GM21360 (cell line): ENCODE measurements at regions not wholly inside any gene's neighbourhood (a gene's known extent, or its start where the extent isn't known, plus 50 kb on each side); places are given as distances from the start of the nearest gene placed in this dataset.

ENCODE experiments used
- ATAC-seq: cut with Tn5 transposase; IDR thresholded peaks from one replicate; pipeline ENCODE4 v1.9.1; 2021; ENCODE audit warnings: mild to moderate bottlenecking, moderate library complexity; ENCODE audit not compliant: unreplicated experiment

DNA sequence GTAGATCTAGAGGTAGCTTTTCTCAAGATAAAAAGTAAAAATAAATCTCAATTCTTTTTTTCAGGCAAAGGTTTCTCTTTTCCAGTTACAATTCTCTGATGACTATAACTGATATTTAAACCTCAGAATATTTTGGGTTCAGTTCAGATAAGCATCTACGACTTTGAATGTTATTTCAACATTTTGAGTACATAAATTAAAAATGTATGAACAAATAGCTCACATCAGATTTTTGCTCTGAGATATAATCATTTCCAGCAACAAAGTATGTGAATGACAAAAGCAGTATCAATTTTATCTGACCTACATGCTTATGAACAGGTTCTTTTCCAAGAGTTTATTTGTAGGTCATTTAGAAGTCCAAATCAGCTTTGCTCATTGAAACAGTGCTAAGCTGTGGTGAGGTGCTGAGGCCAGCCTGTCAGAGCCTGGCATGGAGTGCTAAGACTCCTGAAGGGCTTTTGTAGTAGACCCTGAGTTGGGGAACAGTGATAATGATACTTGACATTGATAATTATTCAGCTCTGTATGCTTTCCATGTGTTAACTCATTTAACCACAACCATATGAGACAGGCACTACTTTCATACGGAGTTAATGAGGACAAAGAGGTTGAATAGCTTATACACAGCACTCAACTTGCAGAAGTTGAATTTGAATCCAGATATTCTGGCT, 205.0 kb upstream of the DCN start:
- ATAC-seq: no peak

DNA sequence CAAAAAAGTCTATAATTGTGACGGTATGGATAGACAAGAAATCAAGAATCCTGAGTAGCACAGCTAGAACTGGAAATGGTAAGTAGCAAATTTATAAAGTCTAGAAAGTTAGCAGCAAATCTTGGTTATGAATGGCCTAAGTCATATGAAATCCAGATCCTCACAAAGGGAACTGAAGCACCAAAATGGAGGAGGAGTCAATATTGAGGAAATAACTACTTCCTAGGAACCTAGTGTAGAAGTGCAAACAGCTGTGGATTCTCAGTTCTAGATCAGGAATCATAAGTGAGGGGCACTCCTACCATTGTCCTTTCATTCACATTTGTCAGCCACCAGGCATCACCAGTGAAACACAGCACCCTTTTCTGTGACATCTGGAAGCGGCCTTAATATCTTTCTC, 202.2 kb upstream of the DCN start:
- ATAC-seq: no peak

DNA sequence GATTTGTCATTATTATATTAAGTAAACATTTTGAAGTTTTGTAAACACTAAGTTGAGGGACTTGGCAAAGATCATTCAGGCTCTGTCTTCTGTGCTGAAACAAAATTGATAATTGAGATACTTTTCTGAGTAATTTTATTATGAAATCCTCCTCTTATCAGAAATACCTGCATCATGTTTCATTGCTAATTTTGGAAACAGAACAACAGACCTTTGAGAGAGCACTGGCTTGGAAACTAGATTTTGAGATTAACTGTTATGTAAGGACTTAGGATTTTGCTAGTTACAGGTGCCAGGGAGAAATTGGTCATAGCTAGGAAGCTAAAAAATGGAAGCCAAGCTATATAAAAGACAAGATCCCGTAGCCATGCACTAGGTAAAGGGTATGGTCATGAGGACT, 201.7 kb upstream of the DCN start:
- no peak for ATAC-seq

GRCh38 chr12:91383099-91383498, 200.5 kb upstream of the DCN start:
- ATAC-seq: no peak

DNA sequence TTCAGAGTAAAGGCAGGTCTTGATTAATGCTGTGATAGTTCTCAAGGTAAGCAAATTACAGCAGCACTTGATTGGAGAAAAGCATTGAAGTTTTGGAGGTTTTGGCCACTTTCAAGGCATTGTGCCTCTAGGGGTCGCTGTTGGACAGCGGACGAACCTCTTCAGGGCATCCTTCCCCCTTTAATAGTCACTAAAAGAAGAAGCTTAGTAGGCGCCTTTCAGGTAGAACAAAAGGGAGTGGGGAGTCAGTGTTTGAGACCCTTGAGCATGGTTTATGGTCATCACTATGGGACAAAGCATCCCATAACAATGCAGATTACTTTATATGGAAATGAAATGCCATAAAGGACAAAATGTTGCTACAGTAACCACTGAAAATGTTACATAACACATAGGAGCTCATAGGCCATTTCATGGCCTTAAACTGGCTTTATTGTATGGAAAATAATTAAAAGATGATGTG, 199.5 kb upstream of the DCN start:
- peak; percentile 84 for ATAC-seq

DNA sequence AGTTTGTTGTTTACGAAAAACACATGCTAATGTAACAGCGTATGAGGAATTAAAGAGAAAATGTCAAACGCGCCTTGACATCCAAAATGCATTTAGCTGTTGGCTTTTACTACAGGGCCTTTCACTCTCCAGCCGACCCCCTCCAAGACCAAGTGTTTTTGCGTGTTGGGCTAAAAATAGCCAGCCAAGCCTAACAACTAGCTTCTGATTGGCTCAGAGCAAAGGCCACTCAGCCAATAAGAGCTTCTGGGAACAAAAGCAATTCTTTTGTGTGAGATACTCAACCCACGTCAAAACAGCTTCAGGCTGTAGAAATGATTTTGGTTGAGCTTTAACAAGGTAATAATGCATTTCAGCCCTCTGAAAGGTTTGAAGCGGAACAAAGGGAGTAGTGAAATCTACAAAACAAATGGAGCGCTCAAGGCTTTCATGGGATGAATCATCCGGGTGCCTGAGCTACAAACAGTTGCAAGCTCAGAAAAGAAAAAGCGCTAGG, 198.7 kb upstream of the DCN start:
- ATAC-seq: peak; percentile 42

- no peak for ATAC-seq
Observed at GRCh38 chr12:91380631-91381030, 198.0 kb upstream of the DCN start.

DNA sequence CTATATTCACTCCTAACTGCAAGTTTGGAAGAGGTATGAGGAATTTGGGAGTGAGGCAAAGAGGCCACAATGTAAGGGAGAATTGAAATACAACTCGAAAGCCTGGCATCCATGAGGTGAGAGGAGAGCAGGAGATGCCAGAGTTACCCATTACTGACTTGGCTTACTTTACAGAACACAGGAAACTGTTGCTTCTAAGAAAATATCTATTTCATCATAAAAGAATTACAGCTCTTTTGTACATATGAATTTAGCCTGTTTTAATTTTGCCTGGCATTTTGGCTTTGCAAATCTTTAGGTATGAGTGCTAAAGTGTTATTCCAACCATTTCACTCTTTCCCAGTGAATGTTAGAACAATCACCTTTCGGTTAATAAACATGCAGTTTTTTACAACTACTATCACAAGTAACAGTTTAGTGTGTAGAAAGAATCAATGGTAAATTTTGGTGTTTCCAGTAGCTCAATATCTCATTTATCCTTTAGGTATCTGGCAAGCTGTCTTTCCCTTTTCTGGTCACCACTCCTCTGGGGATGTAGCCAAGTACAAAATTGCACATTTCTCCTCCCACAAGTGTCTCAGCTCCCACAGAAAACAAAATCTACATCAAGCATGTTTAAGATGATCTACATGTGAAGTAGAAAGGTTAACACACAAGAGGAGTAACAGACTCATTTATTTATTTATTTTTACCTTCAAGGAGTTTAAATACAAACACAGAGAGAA, 196.6 kb upstream of the DCN start:
- no peak for ATAC-seq

DNA sequence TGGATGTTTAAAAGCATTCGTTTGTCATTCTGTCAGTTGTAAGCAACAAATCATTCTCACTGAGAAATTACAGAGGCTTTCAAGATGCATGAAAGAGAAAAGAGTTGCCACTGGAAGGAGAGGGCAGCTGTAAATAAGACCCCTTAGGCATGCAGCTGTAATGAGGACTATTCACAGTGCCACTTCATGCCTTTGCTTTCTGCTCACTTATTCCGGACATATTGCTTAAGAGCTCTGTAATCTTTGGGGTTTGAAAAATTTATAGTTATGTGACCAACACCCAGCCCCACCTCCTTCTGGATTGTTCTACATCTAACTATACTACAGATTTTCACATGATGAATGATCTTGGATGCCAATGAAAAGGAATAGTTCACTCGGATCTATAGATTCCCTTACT, 194.8 kb upstream of the DCN start:
- no peak for ATAC-seq

DNA sequence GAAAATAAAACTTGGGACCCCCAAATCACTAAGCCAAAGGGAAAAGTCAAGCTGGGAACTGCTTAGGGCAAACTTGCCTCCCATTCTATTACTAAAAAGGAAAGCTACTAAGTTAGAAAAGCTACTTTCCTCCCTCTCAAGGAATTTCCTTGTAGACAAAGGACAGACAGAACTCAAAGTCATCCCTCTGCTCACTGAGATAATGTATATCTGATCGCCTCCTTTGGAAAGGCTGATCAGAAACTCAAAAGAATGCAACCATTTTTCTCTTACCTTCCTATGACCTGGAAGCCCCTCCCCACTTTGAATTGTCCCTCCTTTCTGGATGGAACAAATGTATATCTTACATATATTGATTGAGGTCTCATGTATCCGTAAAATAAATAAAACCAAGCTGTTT, 190.5 kb upstream of the DCN start:
- no peak for ATAC-seq

GRCh38 chr12:91370086-91370868, 187.7 kb upstream of the DCN start:
- no peak for ATAC-seq

DNA sequence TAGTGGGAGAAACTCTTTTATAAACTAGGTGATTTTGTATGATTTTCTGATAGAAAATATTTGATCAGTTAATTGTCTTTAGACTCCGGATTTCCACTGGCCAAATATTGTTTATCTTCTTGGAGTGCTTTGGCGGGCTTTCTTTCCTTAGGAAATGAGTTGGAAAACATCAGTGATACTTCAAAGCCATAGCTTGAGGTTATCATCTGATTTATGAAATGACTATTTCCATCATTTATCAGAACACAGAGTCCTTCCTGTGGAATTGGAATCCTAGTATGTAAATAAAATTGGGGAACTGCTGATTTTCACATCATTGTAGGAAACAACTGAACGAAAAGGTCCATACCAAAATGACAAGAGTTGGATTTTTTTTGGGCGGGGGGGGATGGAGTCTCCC, 186.0 kb upstream of the DCN start:
- ATAC-seq: no peak

DNA sequence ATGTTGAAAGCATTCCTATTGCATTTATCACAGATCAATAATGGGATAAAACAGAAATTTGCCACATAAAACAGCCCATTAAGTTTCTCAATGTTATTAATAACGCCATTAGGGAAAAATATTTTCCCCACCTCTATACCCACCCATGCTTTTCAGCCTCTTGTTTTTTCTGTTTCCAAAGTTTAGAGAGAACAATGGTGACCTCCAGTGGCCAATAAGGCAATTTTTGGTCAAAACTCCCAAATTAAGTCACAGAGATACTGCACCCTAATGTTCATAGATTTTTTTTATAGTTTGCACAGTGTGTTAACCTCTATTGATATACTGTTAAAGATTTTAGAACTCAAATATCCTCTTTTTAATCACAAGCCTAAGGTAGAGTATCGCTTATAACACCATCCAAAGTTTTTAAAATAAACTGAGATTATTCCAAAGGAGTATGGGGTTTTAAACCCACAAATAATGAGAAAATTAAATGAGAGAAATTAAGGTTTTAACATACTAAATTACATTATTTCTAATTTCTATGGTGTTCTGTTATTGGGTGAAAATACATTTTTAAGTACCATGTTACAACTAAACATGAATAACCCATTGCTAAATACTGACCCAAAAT, 184.7 kb upstream of the DCN start:
- no peak for ATAC-seq

- ATAC-seq: no peak
Observed at GRCh38 chr12:91364471-91365184, 182.0 kb upstream of the DCN start.

DNA sequence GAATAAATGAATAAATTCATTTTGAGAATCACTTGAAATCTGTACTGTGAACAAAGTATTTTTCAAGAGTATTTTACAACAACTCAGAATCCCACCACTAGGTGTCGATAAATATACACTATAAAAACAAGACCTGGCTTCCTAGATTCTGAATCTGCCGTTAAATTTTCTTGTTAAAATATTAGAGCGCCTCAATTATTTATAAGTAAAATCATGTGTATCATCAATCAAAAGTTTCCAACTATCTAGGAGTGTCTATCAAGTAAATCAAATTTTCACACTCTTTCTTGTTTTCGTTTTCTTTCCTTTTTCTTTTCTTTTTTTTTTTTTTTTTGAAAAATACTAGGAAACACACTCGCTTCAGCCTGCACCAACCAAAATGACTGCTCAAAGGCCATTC, 179.2 kb upstream of the DCN start:
- ATAC-seq: no peak

DNA sequence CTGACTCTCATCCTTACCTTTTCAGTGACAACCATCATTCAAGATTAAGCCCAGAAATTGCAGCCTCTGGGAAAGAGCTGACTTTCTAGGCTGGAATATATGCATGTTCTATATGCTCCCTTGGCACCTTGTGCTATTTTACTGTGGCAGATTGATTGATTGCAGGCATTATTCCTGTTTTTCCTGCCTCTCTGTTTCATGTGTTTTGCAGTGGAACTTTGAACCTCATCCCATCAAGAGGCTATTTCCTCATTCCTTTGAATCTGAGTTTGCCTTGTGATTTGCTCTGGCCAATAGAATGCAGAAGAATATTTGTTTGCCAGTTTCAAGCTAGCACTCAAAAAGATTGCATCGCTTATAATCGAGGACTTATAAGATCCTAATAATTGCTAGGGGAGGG, 174.8 kb upstream of the DCN start:
- no peak for ATAC-seq

GRCh38 chr12:91356405-91356804, 173.8 kb upstream of the DCN start:
- ATAC-seq: no peak

DNA sequence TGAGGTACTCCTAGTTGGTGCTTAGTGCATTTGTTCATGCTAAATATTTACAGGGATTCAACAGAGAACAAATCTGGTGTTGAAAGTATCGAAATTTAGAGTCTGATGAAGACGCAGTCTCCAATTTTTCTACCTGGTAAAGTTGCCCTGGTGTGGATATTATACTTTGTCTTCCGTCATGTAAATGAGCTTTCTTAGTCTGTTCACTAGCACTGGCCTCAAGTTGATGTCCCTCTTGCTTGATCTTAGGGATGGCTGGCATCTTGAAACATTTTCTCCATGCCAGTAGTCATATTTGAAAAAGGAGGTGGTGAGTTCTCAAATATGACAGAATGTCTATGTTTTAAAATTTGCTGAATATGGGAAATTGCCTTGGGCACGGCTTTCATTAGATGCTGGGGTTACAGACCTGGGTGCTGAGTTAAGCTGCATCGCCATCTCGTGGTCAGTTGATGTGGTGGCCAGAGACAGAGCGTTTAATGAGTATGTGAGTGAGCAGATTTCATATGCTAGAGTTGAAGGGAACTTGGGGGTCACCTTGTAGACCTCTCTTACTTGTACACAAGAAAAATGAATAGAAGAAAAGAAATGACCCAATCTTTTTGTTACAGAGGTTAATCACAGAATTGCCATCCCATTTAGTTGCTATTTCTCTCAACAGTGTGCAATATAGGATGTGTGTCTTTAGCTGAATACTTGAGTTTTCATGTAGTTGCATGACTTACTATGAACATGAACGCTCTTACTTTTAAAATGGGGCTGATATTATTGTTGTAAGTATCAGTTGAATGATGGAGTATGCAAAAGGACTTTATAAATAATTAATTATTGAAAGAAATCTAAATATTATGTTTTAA, 172.8 kb upstream of the DCN start:
- peak; percentile 96 for ATAC-seq

DNA sequence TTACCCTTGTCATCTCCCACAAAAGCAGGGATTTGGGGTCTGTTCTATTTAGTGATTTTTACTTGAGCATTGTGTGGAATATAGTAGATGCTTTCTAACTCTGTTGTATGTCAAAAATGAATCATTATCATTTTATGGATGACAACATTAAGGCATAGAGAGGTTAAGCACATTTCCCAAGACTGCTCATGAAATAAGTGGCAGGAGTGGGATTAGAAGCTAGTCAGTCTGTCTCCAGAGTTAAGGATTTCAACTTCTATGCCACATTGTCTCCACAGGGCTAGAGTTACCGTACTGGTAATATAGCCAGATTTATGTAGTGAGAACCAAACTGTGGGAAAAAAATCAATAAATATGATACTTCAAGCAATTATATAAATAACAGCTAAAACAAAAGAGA, 170.6 kb upstream of the DCN start:
- no peak for ATAC-seq

DNA sequence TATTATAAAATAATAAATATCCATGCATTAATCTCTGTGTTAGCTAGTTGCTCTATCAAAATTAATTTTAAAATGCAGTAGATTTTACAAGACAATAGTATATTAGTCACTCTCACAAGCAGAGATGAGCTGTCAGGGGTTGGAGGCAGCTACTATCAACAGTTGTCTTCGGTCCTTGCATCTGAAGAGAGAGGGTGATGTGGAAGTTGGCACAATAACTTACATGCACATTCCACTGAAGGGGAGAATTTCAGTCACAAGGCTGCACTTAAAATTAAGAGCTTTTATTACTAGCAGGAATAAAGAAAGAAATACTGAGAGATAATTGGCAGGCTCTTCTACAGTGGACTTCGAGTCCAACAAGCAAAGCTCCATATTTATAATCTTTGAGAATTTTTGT, 166.9 kb upstream of the DCN start:
- ATAC-seq: no peak
